Parathyroid adenoma (tissue), 2 donors: ENCODE measurements at regions not wholly inside any gene's neighbourhood (a gene's known extent, or its start where the extent isn't known, plus 50 kb on each side); places are given as distances from the start of the nearest gene placed in this dataset.

ENCODE experiments used
- H2AFZ ChIP-seq: fragments of 300-600 bp; sonication (generic); one replicate; pipeline ENCODE4 v1.7.0; 2017; ENCODE audit warnings: antibody characterized with exemption, mild to moderate bottlenecking
- H3K27ac ChIP-seq: fragments of 300-600 bp; sonication (generic); one replicate; pipeline ENCODE4 v1.7.0; 2017
- H3K27me3 ChIP-seq: fragments of 300-600 bp; sonication (generic); one replicate; pipeline ENCODE4 v1.7.0; 2017; ENCODE audit warnings: low read length; ENCODE audit not compliant: control insufficient read depth, insufficient read depth
- H3K36me3 ChIP-seq: fragments of 300-600 bp; sonication (generic); one replicate; pipeline ENCODE4 v1.7.0; 2017; ENCODE audit warnings: low read length; ENCODE audit not compliant: control insufficient read depth, insufficient read depth
- H3K4me1 ChIP-seq: fragments of 300-600 bp; sonication (generic); one replicate; pipeline ENCODE4 v1.7.0; 2017; ENCODE audit warnings: control low read depth
- H3K4me2 ChIP-seq: fragments of 300-600 bp; sonication (generic); one replicate; pipeline ENCODE4 v1.7.0; 2017; ENCODE audit warnings: low read length
- H3K4me3 ChIP-seq: fragments of 300-600 bp; sonication (generic); one replicate; pipeline ENCODE4 v1.7.0; 2017; ENCODE audit warnings: low read depth, low read length
- H3K79me2 ChIP-seq: fragments of 300-600 bp; sonication (generic); one replicate; pipeline ENCODE4 v1.7.0; 2017; ENCODE audit warnings: control low read depth
- H3K9ac ChIP-seq: fragments of 300-600 bp; sonication (generic); one replicate; pipeline ENCODE4 v1.7.0; 2017; ENCODE audit warnings: mild to moderate bottlenecking
- H3K9me3 ChIP-seq: fragments of 300-600 bp; sonication (generic); one replicate; pipeline ENCODE4 v1.7.0; 2017; ENCODE audit warnings: low read length; ENCODE audit not compliant: control insufficient read depth
- CTCF ChIP-seq: fragments of 300-600 bp; sonication (generic); IDR thresholded peaks from one replicate; pipeline ENCODE4 v1.7.0; 2017; ENCODE audit warnings: antibody characterized with exemption, mild to moderate bottlenecking
- donor health status: primary hyperparathyroidism.

DNA sequence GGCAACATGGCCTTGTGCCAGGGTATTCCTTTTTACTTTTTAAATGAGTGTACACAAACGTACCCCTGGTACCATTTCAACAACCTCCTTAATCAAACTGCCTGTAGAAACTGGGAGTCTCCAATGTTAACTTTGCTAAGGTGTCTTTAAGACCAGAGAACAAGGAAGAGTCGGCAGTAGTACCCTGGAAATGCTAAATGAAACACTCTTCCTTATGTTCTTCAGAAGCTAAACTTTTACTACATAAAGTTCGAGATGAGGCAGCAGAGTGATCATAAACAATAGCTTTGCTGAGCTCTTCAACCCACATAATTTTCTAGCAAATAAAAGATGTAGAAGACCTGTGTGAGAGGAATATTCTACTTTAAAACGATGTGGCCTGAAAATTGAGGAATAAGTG is 297.7 kb upstream of the NRIP1 start:
- H3K27me3 ChIP-seq: no peaks in the 10 kb centered on the region
- TF ChIP-seq CTCF: no peak
- H3K36me3 ChIP-seq: no peaks in the 10 kb centered on the region
- H3K4me1 ChIP-seq: no peaks in the 10 kb centered on the region
- H2AFZ ChIP-seq: no peak overlapping the region
- H3K4me3 ChIP-seq: no peak overlapping the region
- no peak overlapping the region for H3K27ac ChIP-seq
- H3K79me2 ChIP-seq: no peaks in the 10 kb centered on the region
- H3K9ac ChIP-seq: no peak overlapping the region
- no peaks in the 10 kb centered on the region for H3K9me3 ChIP-seq
- H3K4me2 ChIP-seq: no peak overlapping the region

DNA sequence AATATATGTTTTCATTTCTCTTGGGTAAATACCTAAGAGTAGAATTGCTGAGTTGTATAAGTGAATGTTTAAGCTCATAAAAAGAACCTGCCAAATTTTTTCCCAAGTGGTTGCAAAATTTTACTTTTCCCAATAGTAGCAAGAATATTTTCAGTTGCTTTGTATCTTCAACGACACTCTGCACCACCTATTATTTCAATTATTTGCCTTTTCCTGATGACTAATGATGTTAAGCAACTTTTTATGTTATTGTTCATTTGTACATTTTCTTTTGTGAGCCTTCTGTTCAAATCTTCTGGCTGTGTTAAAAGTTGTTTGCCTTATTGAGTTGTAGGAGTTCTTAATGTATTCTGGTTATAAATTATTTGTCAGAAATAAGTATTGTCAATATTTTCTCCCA is 299.1 kb upstream of the NRIP1 start:
- no peak overlapping the region for H2AFZ ChIP-seq
- H3K4me2 ChIP-seq: no peak overlapping the region
- no peaks in the 10 kb centered on the region for H3K27me3 ChIP-seq
- no peaks in the 10 kb centered on the region for H3K4me1 ChIP-seq
- TF ChIP-seq CTCF: no peak
- H3K36me3 ChIP-seq: no peaks in the 10 kb centered on the region
- no peaks in the 10 kb centered on the region for H3K79me2 ChIP-seq
- H3K4me3 ChIP-seq: no peak overlapping the region
- H3K27ac ChIP-seq: no peak overlapping the region
- no peak overlapping the region for H3K9ac ChIP-seq
- no peaks in the 10 kb centered on the region for H3K9me3 ChIP-seq

GRCh38 chr21:15365751-15366392 is 301.1 kb upstream of the NRIP1 start:
- H3K79me2 ChIP-seq: no peaks in the 10 kb centered on the region
- no peaks in the 10 kb centered on the region for H3K36me3 ChIP-seq
- H3K4me1 ChIP-seq: no peaks in the 10 kb centered on the region
- H3K9me3 ChIP-seq: no peaks in the 10 kb centered on the region
- H3K27ac ChIP-seq: no peak overlapping the region
- no peak for TF ChIP-seq CTCF
- H3K27me3 ChIP-seq: no peaks in the 10 kb centered on the region
- H3K9ac ChIP-seq: no peak overlapping the region
- no peak overlapping the region for H3K4me2 ChIP-seq
- no peak overlapping the region for H3K4me3 ChIP-seq
- H2AFZ ChIP-seq: no peak overlapping the region

DNA sequence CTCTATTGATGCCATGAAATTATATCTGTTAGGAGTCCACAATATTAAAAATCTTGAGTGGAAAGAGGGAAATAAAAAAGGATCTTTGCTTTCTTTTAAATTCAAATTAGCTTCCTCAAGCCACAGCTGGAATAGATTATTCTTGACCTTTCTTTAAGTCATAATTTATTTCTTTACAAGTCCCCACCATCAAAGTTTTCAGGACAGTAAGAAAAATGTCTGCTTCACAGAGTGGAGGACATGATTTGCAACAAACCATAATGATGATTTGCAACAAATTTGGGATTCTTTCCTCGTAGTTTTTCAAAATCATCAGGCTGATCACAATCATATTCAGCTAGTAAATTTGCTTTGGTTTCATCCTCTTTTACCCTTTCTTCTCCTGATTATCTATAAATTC is 301.8 kb upstream of the NRIP1 start:
- no peak overlapping the region for H3K4me3 ChIP-seq
- no peaks in the 10 kb centered on the region for H3K27me3 ChIP-seq
- no peaks in the 10 kb centered on the region for H3K79me2 ChIP-seq
- H3K9me3 ChIP-seq: no peaks in the 10 kb centered on the region
- H3K4me2 ChIP-seq: no peak overlapping the region
- H3K4me1 ChIP-seq: no peaks in the 10 kb centered on the region
- no peak for TF ChIP-seq CTCF
- no peak overlapping the region for H3K27ac ChIP-seq
- no peak overlapping the region for H3K9ac ChIP-seq
- no peaks in the 10 kb centered on the region for H3K36me3 ChIP-seq
- no peak overlapping the region for H2AFZ ChIP-seq

GRCh38 chr21:15367061-15367626 is 302.3 kb upstream of the NRIP1 start:
- Histone ChIP-seq H3K4me2 (no peak overlapping the region), H3K27ac (no peak overlapping the region), H3K9me3 (no peaks in the 10 kb centered on the region), H3K79me2 (no peaks in the 10 kb centered on the region), H3K4me1 (no peaks in the 10 kb centered on the region), H2AFZ (no peak overlapping the region), H3K27me3 (no peaks in the 10 kb centered on the region), H3K36me3 (no peaks in the 10 kb centered on the region), H3K9ac (no peak overlapping the region), H3K4me3 (no peak overlapping the region)
- TF ChIP-seq CTCF: no peak
